ENCODE measurements at regions not wholly inside any gene's neighbourhood (a gene's known extent, or its start where the extent isn't known, plus 50 kb on each side); places are given as distances from the start of the nearest gene placed in this dataset.

- no TSS peak for BruUV-seq (replicated peaks)
- intact Hi-C loops (cut with micrococcal nuclease) (no loop called here), in situ Hi-C loops (cut with MboI) (no loop called here)
- Histone ChIP-seq H3K4me1 (replicated peaks in 1 of 2; ENCODE audit: control insufficient read depth in 2 of 2, insufficient read depth in 2 of 2, low read length in 2 of 2) (no peaks in the 10 kb centered on the region), H3K79me2 (ENCODE audit: control insufficient read depth, insufficient read depth, low read length) (no peaks in the 10 kb centered on the region), H3K36me3 (ENCODE audit: control insufficient read depth, insufficient read depth, low read length) (no peaks in the 10 kb centered on the region), H3K27me3 (ENCODE audit: control insufficient read depth in 2 of 2, insufficient read depth in 2 of 2, low read length in 2 of 2) (no peaks in the 10 kb centered on the region), H3K27ac (ENCODE audit: extremely low read depth, low read depth, low read length) (no peak overlapping the region), H3K4me3 (no peak overlapping the region), H3K9me1 (ENCODE audit: control insufficient read depth, insufficient read depth, low read length) (no peaks in the 10 kb centered on the region), H2AFZ (ENCODE audit: low read depth, low read length) (no peak overlapping the region), H3K9me3 (replicated peaks; ENCODE audit: control insufficient read depth, insufficient read depth, low read depth, low read length) (no peaks in the 10 kb centered on the region), H3K4me2 (ENCODE audit: insufficient read depth, low read length) (no peak overlapping the region), H4K20me1 (replicated peaks; ENCODE audit: control insufficient read depth, insufficient read depth, low read length) (no peaks in the 10 kb centered on the region), H3K9ac (ENCODE audit: insufficient read depth in 1 of 2, low read depth in 2 of 2, low read length in 2 of 2) (no peak overlapping the region)
- ATAC-seq (no peak), DNase-seq (ENCODE audit: extremely low read depth in 1 of 4, low spot score in 3 of 4) (no peak), FAIRE-seq (no peak)
- TF ChIP-seq MEIS2 (IDR thresholded peaks at IDR 0.05; ENCODE audit: partially characterized antibody): no peak
- TF ChIP-seq OTX1 (CRISPR knock-in tag; IDR thresholded peaks at IDR 0.05): no peak
- no peak for TF ChIP-seq KAT8 (IDR thresholded peaks at IDR 0.05; ENCODE audit: low read depth)
- TF ChIP-seq MED1 (CRISPR knock-in tag; IDR thresholded peaks at IDR 0.05; ENCODE audit: borderline replicate concordance): no peak
- TF ChIP-seq GTF2B (IDR thresholded peaks at IDR 0.05; ENCODE audit: extremely low read depth, insufficient read length): no peak
- TF ChIP-seq DPF2 (IDR thresholded peaks at IDR 0.05): no peak
- no peak for TF ChIP-seq THRAP3 (IDR thresholded peaks at IDR 0.05; ENCODE audit: borderline replicate concordance)
- no peak for TF ChIP-seq ZNF644 (tag; IDR thresholded peaks at IDR 0.05; ENCODE audit: low read depth)
- TF ChIP-seq SMARCC2 (IDR thresholded peaks at IDR 0.05; ENCODE audit: low read depth): no peak
- no peak for TF ChIP-seq DNMT1 (IDR thresholded peaks at IDR 0.05)
- TF ChIP-seq ZNF174 (CRISPR knock-in tag; IDR thresholded peaks at IDR 0.05): no peak
- no peak for TF ChIP-seq SIRT6 (IDR thresholded peaks at IDR 0.05; ENCODE audit: low read depth, low read length)
- no peak for TF ChIP-seq HMBOX1 (IDR thresholded peaks at IDR 0.05)
- no peak for TF ChIP-seq RFX7 (CRISPR knock-in tag; IDR thresholded peaks at IDR 0.05)
- TF ChIP-seq ZNF280B (CRISPR knock-in tag; IDR thresholded peaks at IDR 0.05): no peak
- no peak for TF ChIP-seq DACH1 (IDR thresholded peaks at IDR 0.05; ENCODE audit: partially characterized antibody)
- TF ChIP-seq SMC3 (conservative IDR thresholded peaks at IDR 0.05; ENCODE audit: insufficient read depth, low read depth, low read length): no peak
- no peak for TF ChIP-seq ZNF507 (tag; conservative IDR thresholded peaks at IDR 0.05)
- no peak for TF ChIP-seq SMARCA4 (IDR thresholded peaks at IDR 0.05)
- POLR2A ChIA-PET: no interaction called here
- CTCF ChIA-PET (ENCODE audit: low intra/inter-chr PET ratio): no interaction called here
Observed at GRCh38 chr3:158920371-158920770, 118.5 kb downstream of the MFSD1 start.
